H1 (cell line): ENCODE measurements at regions not wholly inside any gene's neighbourhood (a gene's known extent, or its start where the extent isn't known, plus 50 kb on each side); places are given as distances from the start of the nearest gene placed in this dataset.

Experiments used
- CHD1 ChIP-seq: IDR thresholded peaks from 2 replicates; pipeline ENCODE4 v1.6.1; 2012; ENCODE audit warnings: low read depth, low read length, improper control_type of control experiment
- EP300 ChIP-seq, 2 experiments: IDR thresholded peaks; 1 replicate in 1 of 2; 2 replicates in 1 of 2; pipeline ENCODE4 v1.6.1; 2011 to 2012; ENCODE audit warnings: low read depth in 2 of 2, low read length in 2 of 2, mild to moderate bottlenecking in 2 of 2, borderline replicate concordance in 1 of 2, inconsistent platforms in 1 of 2, moderate library complexity in 1 of 2
- GTF2F1 ChIP-seq: IDR thresholded peaks from 2 replicates; pipeline ENCODE4 v1.6.1; 2012; ENCODE audit warnings: low read depth, low read length, improper control_type of control experiment, borderline replicate concordance
- HDAC2 ChIP-seq, 2 experiments: fragments of 300-600 bp in 1 of 2; sonication (generic) in 1 of 2; IDR thresholded peaks; 2 replicates each; pipeline ENCODE4 v1.6.1; 2011 to 2012; ENCODE audit warnings: low read depth in 2 of 2, low read length in 2 of 2, mild to moderate bottlenecking in 2 of 2, moderate library complexity in 2 of 2, borderline replicate concordance in 1 of 2, inconsistent platforms in 1 of 2
- JUND ChIP-seq: IDR thresholded peaks from 2 replicates; pipeline ENCODE4 v1.6.1; 2011; ENCODE audit warnings: mild to moderate bottlenecking, improper control_type of control experiment, low read length
- POLR2A ChIP-seq, 2 experiments: IDR thresholded peaks; 1 replicate in 1 of 2; 2 replicates in 1 of 2; pipeline ENCODE4 v1.6.1; 2011; ENCODE audit warnings: low read depth in 2 of 2, low read length in 2 of 2, mild to moderate bottlenecking in 2 of 2; ENCODE audit errors: control extremely low read depth in 1 of 2
- POLR2AphosphoS5 ChIP-seq: IDR thresholded peaks from 2 replicates; pipeline ENCODE4 v1.6.1; 2011; ENCODE audit warnings: low read depth, low read length
- RAD21 ChIP-seq, 2 experiments: IDR thresholded peaks in 1 of 2; conservative IDR thresholded peaks in 1 of 2; 2 replicates each; pipeline ENCODE4 v1.6.1; 2011; ENCODE audit warnings: low read depth in 2 of 2, low read length in 2 of 2, improper control_type of control experiment in 1 of 2, inconsistent platforms in 1 of 2, mild to moderate bottlenecking in 1 of 2, moderate library complexity in 1 of 2
- RBBP5 ChIP-seq: IDR thresholded peaks from 2 replicates; pipeline ENCODE4 v1.7.1; 2012; ENCODE audit warnings: low read depth, mild to moderate bottlenecking, inconsistent platforms, low read length, moderate library complexity, borderline replicate concordance
- TAF1 ChIP-seq: IDR thresholded peaks from 2 replicates; pipeline ENCODE4 v1.6.1; 2011; ENCODE audit warnings: mild to moderate bottlenecking, low read depth, low read length
- TF ChIP-seq, protein P1 (sequence below), 3 experiments: IDR thresholded peaks; 1 replicate in 2 of 3; 2 replicates in 1 of 3; pipeline versions ENCODE4 v1.5.1 to v1.6.1; 2011; ENCODE audit warnings: low read length in 3 of 3, mild to moderate bottlenecking in 3 of 3, inconsistent platforms in 2 of 3, low read depth in 1 of 3, moderate library complexity in 1 of 3; ENCODE audit not compliant: insufficient read depth in 1 of 3; ENCODE audit errors: control extremely low read depth in 1 of 3
- TF ChIP-seq, protein P2 (sequence below): IDR thresholded peaks from 2 replicates; pipeline ENCODE4 v1.6.1; 2011; ENCODE audit warnings: low read length, improper control_type of control experiment
- TF ChIP-seq, protein P3 (sequence below): IDR thresholded peaks from 2 replicates; pipeline ENCODE4 v1.6.1; 2012; ENCODE audit warnings: inconsistent platforms

GRCh38 chr6:156383059-156383458, 394.1 kb upstream of the ARID1B start:
- TF ChIP-seq RBBP5 (no peak), GTF2F1 (no peak), EP300 (IDR thresholded peaks at IDR 0.05; ENCODE audit: borderline replicate concordance in 1 of 2, low read depth in 2 of 2, low read length in 2 of 2) (no peak), TAF1 (no peak), POLR2A (IDR thresholded peaks at IDR 0.05; ENCODE audit: control extremely low read depth in 1 of 2, low read depth in 2 of 2, low read length in 2 of 2) (no peak), RAD21 (IDR thresholded peaks at IDR 0.05 in 1 of 2, conservative IDR thresholded peaks at IDR 0.05 in 1 of 2; ENCODE audit: low read depth in 2 of 2, low read length in 2 of 2) (no peak), CHD1 (no peak), POLR2AphosphoS5 (no peak), JUND (no peak), HDAC2 (IDR thresholded peaks at IDR 0.05; ENCODE audit: borderline replicate concordance in 1 of 2, low read depth in 2 of 2, low read length in 2 of 2) (no peak)
- TF ChIP-seq, protein P1, sequence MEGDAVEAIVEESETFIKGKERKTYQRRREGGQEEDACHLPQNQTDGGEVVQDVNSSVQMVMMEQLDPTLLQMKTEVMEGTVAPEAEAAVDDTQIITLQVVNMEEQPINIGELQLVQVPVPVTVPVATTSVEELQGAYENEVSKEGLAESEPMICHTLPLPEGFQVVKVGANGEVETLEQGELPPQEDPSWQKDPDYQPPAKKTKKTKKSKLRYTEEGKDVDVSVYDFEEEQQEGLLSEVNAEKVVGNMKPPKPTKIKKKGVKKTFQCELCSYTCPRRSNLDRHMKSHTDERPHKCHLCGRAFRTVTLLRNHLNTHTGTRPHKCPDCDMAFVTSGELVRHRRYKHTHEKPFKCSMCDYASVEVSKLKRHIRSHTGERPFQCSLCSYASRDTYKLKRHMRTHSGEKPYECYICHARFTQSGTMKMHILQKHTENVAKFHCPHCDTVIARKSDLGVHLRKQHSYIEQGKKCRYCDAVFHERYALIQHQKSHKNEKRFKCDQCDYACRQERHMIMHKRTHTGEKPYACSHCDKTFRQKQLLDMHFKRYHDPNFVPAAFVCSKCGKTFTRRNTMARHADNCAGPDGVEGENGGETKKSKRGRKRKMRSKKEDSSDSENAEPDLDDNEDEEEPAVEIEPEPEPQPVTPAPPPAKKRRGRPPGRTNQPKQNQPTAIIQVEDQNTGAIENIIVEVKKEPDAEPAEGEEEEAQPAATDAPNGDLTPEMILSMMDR (IDR thresholded peaks at IDR 0.05; ENCODE audit: control extremely low read depth in 1 of 3, insufficient read depth in 1 of 3, low read depth in 1 of 3, low read length in 3 of 3), result no peak
- TF ChIP-seq, protein P2, sequence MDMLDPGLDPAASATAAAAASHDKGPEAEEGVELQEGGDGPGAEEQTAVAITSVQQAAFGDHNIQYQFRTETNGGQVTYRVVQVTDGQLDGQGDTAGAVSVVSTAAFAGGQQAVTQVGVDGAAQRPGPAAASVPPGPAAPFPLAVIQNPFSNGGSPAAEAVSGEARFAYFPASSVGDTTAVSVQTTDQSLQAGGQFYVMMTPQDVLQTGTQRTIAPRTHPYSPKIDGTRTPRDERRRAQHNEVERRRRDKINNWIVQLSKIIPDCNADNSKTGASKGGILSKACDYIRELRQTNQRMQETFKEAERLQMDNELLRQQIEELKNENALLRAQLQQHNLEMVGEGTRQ, result no peak
- TF ChIP-seq, protein P3, sequence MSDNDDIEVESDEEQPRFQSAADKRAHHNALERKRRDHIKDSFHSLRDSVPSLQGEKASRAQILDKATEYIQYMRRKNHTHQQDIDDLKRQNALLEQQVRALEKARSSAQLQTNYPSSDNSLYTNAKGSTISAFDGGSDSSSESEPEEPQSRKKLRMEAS, result no peak
